ENCODE measurements at regions not wholly inside any gene's neighbourhood (a gene's known extent, or its start where the extent isn't known, plus 50 kb on each side); places are given as distances from the start of the nearest gene placed in this dataset.

GRCh38 chr1:194133152-194133551 lies 946.7 kb upstream of the B3GALT2 start:
- intact Hi-C loops (cut with DNase I), result no loop called here
- H3K36me3 ChIP-seq, result no peaks in the 10 kb centered on the region
- no peaks in the 10 kb centered on the region for H3K9me3 ChIP-seq
- TF ChIP-seq CTCF (IDR thresholded peaks at IDR 0.05), result no peak
- no peak overlapping the region for H3K4me3 ChIP-seq
- H3K4me1 ChIP-seq, result no peaks in the 10 kb centered on the region
- H3K27ac ChIP-seq, result no peak overlapping the region
- ATAC-seq (no peak), DNase-seq (no peak)
- H3K27me3 ChIP-seq (ENCODE audit: low read depth), result no peaks in the 10 kb centered on the region

DNA sequence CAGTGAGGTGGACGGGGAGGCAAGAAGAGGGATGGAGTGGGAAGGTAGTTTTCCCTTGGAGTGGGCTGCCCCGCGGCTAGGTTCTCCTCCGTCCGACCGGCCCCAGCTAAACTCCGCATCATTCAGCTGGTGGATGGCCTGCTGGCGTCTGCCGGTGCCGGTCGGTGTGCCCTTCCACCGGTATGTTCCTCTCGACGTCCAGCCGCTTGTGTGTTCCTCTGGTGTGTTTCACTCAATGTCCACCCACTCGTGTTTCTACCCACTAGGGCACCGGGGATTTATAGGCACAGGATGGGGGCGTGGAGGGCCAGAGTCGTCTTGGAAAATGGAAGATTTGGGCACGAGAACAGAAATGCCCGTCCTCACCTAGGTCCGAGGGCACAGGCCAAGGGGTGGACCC lies 931.7 kb upstream of the B3GALT2 start:
- Histone ChIP-seq H3K27me3 (ENCODE audit: low read depth) (no peaks in the 10 kb centered on the region), H3K27ac (no peak overlapping the region), H3K4me1 (no peaks in the 10 kb centered on the region), H3K9me3 (no peaks in the 10 kb centered on the region), H3K4me3 (no peak overlapping the region), H3K36me3 (no peaks in the 10 kb centered on the region)
- DNase-seq (no peak), ATAC-seq (no peak)
- TF ChIP-seq CTCF (IDR thresholded peaks at IDR 0.05), result no peak
- intact Hi-C loops (cut with DNase I), result no loop called here

DNA sequence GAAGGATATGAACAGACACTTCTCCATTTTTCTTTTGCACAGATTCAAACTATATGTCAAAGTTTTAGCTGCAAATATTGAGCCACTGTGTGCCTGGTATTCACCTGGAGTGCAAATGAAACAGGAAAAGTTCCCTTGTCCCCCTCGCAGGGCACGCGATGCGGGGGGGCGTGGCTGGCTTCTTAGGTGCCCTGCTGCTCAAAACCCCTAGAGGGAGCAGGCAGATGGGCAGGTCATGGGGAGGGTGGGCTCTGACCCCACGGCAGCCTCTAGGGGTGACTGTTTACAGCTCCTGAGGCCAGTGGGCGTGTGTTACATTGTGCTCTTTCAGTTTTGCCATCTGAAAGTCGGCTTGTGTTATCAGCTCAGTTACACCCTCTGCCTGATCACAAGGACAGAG lies 931.2 kb upstream of the B3GALT2 start:
- TF ChIP-seq CTCF (IDR thresholded peaks at IDR 0.05), result no peak
- Histone ChIP-seq H3K4me1 (no peaks in the 10 kb centered on the region), H3K4me3 (no peak overlapping the region), H3K27ac (no peak overlapping the region), H3K36me3 (no peaks in the 10 kb centered on the region), H3K27me3 (ENCODE audit: low read depth) (no peaks in the 10 kb centered on the region), H3K9me3 (no peaks in the 10 kb centered on the region)
- DNase-seq (no peak), ATAC-seq (peak in 1 of 2 donors; percentile 26)
- intact Hi-C loops (cut with DNase I), result no loop called here

- Histone ChIP-seq H3K27me3 (ENCODE audit: low read depth) (no peaks in the 10 kb centered on the region), H3K4me3 (no peak overlapping the region), H3K36me3 (no peaks in the 10 kb centered on the region), H3K4me1 (no peaks in the 10 kb centered on the region), H3K9me3 (no peaks in the 10 kb centered on the region), H3K27ac (no peak overlapping the region)
- TF ChIP-seq CTCF (IDR thresholded peaks at IDR 0.05), result no peak
- ATAC-seq (no peak), DNase-seq (no peak)
- intact Hi-C loops (cut with DNase I), result no loop called here
These were observed 927.9 kb upstream of the B3GALT2 start for GRCh38 chr1:194114288-194114687.

GRCh38 chr1:194105381-194105780 lies 919.0 kb upstream of the B3GALT2 start:
- Histone ChIP-seq H3K4me3 (no peak overlapping the region), H3K4me1 (no peaks in the 10 kb centered on the region), H3K27ac (no peak overlapping the region), H3K36me3 (no peaks in the 10 kb centered on the region), H3K9me3 (no peaks in the 10 kb centered on the region), H3K27me3 (ENCODE audit: low read depth) (no peaks in the 10 kb centered on the region)
- ATAC-seq (no peak), DNase-seq (no peak)
- intact Hi-C loops (cut with DNase I), result no loop called here
- no peak for TF ChIP-seq CTCF (IDR thresholded peaks at IDR 0.05)

DNA sequence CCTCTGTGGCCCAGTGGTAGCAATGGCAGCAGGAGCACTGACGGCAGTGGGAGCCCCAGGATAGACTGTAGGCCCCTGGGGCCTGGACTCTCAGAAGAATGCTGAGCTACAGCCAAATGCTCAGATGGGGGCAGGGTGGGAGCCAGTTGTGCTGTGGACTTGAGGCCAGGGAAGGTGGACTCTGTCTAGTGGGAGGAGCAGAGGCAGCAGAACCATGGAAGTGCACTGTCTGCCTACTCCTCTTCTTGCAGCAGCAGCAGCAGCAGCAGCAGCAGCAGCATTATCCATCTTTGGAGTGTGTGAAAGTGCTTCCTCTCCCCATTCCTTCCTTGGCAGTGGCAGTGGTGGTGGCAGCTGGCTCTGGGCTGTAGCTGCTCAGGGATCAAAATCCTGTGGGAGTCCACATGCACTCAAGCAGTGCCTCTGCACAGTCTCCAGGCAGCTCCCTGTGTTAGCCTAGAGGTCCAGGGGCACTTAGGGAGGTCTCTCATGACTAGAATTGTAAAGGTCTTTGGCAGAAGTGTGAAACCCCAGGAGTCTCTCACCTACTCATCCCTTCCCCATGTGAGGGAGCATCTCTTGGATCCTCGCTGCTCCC lies 917.9 kb upstream of the B3GALT2 start:
- Histone ChIP-seq H3K9me3 (no peaks in the 10 kb centered on the region), H3K27me3 (ENCODE audit: low read depth) (no peaks in the 10 kb centered on the region), H3K27ac (no peak overlapping the region), H3K4me3 (no peak overlapping the region), H3K36me3 (no peaks in the 10 kb centered on the region), H3K4me1 (no peaks in the 10 kb centered on the region)
- intact Hi-C loops (cut with DNase I), result no loop called here
- ATAC-seq, result peak in 1 of 2 donors; percentile 25
- DNase-seq, result no peak
- TF ChIP-seq CTCF (IDR thresholded peaks at IDR 0.05), result no peak
